ENCODE measurements at regions not wholly inside any gene's neighbourhood (a gene's known extent, or its start where the extent isn't known, plus 50 kb on each side); places are given as distances from the start of the nearest gene placed in this dataset.

GRCh38 chrX:7789200-7789599 lies 53.8 kb upstream of the VCX start:
- no peak for DNase-seq (ENCODE audit: low read depth)

DNA sequence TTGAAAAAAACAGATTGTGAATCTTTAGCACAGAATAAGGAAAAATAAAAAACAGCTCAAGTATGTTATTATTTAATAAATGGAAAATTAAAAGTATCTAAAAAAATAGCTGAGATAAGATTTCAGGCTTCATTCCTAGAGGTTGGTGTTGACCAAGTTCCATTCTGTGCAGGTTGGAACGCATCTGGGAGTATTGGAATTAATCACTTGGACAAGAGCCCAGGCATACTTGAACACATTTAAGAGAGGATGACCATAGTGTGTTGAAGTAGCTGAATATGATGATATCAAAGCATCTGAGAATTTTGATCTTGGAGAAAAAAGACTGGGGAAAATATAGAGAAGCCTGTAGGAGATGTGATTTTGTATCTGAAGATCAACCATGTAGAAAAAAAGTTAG lies 54.6 kb upstream of the VCX start:
- no peak for DNase-seq (ENCODE audit: low read depth)

DNA sequence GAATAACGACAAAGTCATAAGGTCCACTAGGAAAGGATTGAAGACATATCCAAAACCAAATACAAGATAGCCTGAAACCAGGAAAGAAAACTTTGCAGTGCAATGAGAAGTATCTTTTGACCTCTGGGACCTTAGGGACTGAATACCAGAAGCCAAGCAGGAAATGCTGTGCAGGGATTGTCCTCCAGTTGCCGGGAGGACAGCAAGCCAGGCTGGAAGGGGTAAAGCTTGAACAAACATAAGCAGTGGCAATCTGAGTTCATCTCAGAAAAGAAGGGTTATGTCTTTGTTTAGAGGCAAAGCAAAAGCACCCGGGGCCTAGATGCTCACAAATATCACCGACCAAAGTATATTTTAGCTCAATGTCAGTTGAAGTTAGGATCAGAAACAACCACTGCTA lies 55.3 kb upstream of the VCX start:
- no peak for DNase-seq (ENCODE audit: low read depth)

GRCh38 chrX:7784580-7784979 lies 58.4 kb upstream of the VCX start:
- no peak for DNase-seq (ENCODE audit: low read depth)

DNA sequence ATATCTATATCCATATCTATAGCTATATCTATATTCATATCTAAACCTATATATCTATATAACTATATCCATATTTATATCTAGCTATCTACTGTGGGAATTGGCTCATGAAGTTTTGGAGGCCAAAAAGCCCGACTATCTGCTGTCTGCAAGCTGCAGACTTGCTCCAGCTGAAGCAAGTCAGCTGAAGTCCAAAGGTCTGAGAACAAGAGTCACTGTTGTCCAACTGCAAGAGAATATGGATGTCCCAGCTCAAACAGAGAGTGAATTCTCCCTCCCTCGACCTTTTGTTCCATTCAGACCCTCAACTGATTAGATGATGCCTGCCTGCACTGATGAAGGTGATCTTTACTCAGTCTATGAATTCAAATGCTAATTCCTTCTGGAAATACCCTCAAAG lies 63.3 kb upstream of the VCX start:
- DNase-seq (ENCODE audit: low read depth), result no peak

DNA sequence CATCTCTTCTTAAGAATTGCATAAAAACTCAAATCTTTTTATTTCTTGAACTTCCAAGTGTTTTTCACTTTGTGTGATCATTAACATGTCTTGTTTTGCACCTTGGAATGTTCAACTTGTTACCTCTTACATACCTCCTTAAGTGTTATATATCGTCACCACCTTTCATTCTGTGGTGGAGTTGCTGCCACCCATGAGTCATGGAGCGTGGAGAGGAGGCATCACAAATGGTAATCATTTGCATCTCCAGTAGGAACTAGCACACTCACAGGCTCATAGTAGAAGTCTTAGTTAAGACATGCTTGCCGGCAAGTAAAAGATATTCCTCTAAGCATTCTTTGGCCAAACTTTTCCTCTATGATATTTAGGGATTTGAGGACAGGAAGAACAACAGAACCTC lies 67.0 kb upstream of the VCX start:
- DNase-seq (ENCODE audit: low read depth), result no peak

GRCh38 chrX:7771788-7772438 lies 71.1 kb upstream of the VCX start:
- no peak for DNase-seq (ENCODE audit: low read depth)

- DNase-seq (ENCODE audit: low read depth), result no peak
These were observed 83.1 kb upstream of the VCX start for GRCh38 chrX:7759830-7760229.

DNA sequence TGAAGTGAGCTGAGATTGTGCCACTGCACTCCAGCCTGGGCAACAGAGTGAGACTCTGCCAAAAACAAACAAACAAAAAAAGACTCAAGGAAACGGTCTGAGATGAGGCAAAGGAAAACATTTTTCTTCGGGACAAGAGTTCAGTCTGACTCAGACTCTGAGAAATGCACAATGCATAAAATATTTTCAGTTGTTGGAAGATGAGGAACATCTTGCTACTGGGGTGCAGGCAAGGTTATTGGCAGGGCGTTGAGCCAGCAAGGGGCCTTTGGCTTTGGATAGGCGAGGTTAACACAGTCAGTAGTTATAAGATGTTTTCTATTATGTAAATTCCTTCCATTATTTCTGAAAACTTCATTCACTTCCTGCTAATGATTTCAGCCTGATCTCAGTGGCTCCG lies 96.1 kb upstream of the VCX start:
- peak; percentile 81 for DNase-seq (ENCODE audit: low read depth)

- DNase-seq (ENCODE audit: low read depth), result peak; percentile 65
These were observed 112.9 kb upstream of the VCX start for GRCh38 chrX:7730071-7730470.

DNA sequence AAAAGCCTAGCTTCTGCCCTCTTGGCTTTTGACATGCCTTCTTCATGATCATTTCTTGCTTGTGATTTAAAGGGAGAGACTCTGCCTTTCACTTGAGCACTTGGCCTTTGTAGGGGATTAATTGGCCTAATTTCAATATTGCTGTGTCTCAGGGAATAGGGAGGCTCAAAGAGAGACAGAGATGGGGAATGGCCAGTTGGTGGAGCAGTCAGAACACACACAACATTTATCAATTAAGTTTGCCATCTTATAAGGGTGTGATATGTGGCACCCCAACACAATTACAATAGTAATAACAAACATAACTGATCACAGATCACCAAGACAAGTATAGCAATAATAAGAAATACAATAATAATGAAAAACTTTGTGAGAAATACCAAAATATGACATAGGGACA lies 122.5 kb upstream of the VCX start:
- DNase-seq (ENCODE audit: low read depth), result no peak

- DNase-seq (ENCODE audit: low read depth), result no peak
These were observed 128.6 kb upstream of the VCX start for GRCh38 chrX:7714351-7714750.

DNA sequence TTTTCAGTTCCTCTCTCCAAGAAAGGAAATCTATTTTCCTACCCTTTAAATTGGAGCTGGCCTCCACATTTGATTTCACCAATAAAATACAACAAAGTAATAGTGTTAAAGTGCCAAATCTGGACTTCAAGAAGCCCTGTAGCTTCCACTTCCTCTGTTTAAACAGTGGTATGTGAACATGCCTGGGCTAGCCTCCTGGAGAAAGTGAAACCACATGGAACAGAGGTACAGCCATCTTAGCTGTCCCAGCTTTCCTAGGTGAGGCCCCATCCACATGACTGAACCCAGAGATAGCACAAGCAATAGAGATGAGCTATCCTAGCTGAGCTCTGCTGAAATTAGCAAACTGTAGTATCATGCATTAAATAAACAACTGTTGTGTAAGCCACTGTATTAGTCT lies 131.8 kb upstream of the VCX start:
- no peak for DNase-seq (ENCODE audit: low read depth)

GRCh38 chrX:7709845-7710244 lies 133.1 kb upstream of the VCX start:
- DNase-seq (ENCODE audit: low read depth), result no peak

DNA sequence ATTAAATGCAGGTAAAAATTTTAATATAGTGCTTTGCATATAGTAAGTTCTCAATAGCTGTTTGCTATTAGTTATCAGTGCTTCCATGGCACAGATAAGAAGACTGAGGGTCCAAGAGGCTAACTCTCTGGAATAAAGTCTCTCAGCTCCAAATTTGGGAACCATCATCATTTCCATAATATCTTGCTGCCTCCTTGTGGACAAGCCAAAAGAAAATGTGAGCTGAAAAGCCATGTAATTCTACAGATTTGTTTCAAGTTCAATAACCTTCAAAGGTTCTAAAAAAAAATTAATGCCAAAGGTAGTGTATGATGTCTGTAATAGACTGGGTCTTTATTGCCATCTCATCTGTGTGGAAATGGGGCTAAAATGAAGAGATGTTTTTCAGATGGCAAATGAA lies 136.9 kb upstream of the VCX start:
- no peak for DNase-seq (ENCODE audit: low read depth)

- no peak for DNase-seq (ENCODE audit: low read depth)
These were observed 138.8 kb upstream of the VCX start for GRCh38 chrX:7704205-7704604.

- DNase-seq (ENCODE audit: low read depth), result no peak
These were observed 144.7 kb upstream of the VCX start for GRCh38 chrX:7698248-7698647.

GRCh38 chrX:7690842-7691241 lies 152.1 kb upstream of the VCX start:
- DNase-seq (ENCODE audit: low read depth), result no peak

GRCh38 chrX:7689791-7690412 lies 153.1 kb upstream of the VCX start:
- no peak for DNase-seq (ENCODE audit: low read depth)

DNA sequence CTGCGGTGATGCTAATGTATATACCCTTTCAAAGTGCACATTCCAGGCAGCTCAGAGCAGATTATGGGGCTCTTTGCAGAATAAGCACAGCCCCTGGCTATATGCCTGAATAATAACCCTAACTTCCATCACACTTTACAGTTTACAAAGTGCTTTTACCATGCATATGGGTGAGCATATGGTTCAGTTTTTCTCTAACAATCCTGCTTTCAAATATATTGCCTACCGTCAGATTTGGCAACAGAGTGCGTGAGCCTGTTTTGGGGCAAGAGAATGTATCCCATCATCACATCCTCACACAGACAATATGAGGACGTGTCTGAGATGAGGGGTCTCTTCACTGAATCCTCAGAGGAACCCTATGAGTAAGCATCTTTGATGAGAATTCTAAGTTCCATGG lies 162.8 kb upstream of the VCX start:
- no peak for DNase-seq (ENCODE audit: low read depth)

DNA sequence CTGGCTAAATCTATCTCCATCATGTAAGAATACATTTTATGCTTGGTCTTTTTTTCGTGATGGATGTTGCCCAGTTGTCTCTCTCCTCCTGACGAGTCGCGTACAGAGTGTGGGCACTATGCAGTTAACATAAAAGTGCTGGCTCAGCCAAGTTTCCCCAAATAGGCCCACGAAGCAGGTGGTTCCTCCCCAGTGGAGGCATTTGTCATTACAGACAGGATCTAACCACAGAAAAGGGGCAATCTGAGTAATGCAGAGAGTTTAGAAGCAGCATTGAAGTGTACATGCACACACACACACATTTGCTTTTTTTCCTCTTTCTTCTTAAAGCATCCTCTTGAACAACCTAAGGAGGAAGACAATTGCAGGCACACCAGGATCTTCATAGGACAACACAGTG lies 188.7 kb upstream of the VCX start:
- DNase-seq (ENCODE audit: low read depth), result no peak

GRCh38 chrX:7647831-7648230 lies 195.1 kb upstream of the VCX start:
- DNase-seq (ENCODE audit: low read depth), result no peak

- no peak for DNase-seq (ENCODE audit: low read depth)
These were observed 201.8 kb upstream of the VCX start for GRCh38 chrX:7641141-7641540.

DNA sequence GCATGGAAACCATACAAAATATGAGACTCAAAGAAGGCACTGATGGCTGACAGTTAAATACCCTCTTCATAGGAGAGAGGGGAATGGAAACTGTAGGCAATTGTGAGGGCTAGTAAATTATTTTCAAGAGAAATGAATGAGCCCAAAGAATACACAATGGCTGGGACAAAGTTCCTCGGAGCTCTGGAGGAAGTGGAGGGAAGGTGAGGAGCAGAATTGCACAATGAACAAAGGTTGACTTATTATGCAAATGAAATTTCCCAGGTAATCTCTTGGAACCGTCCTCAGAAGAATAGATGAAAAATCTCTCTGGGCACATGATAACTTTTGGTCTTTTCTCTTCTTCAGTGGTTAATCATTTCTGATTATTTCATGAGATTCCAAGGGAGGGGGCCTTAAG lies 202.6 kb upstream of the VCX start:
- DNase-seq (ENCODE audit: low read depth), result no peak

Measured in fibroblast of gingiva (primary cell).